Panc1 (cell line): ENCODE measurements at regions not wholly inside any gene's neighbourhood (a gene's known extent, or its start where the extent isn't known, plus 50 kb on each side); places are given as distances from the start of the nearest gene placed in this dataset.

ENCODE experiments used
- ATAC-seq: fragments of 200-7000 bp; cut with Tn5 transposase; 2 replicates; pipeline ENCODE4 v1.9.1; 2020; ENCODE audit warnings: mild to moderate bottlenecking, moderate library complexity
- BruUV-seq: library from RNA; stranded (reverse); fragments of 400-500 nt; replicated peaks from 2 replicates; lab custom pipeline; 2021; lab: Mats Ljungman, UMichigan
- CTCF ChIA-PET: fragments of 300-600 bp; sonication (Branson Sonifier 250); formaldehyde crosslinking; loops from one replicate; lab custom pipeline; 2022; ENCODE audit warnings: antibody characterized with exemption; lab: Charles Lee
- POLR2A ChIA-PET: fragments of 300-600 bp; sonication (Branson Sonifier 250); formaldehyde crosslinking; loops from one replicate; lab custom pipeline; 2022; ENCODE audit warnings: antibody characterized with exemption; lab: Charles Lee
- DNase-seq: peaks from one replicate; pipeline ENCODE4 v3.0.0-alpha.2; 2010; ENCODE audit warnings: low read depth, low spot score
- H3K27ac ChIP-seq: 2 replicates; pipeline ENCODE4 v1.5.1; 2011; ENCODE audit warnings: mild to moderate bottlenecking, low read length, inconsistent platforms
- H3K27me3 ChIP-seq: fragments of 200-500 bp; sonication (Bioruptor generic); 2 replicates; pipeline ENCODE4 v1.6.0; 2014; ENCODE audit warnings: low read length, inconsistent platforms; ENCODE audit not compliant: control insufficient read depth, insufficient read depth
- H3K36me3 ChIP-seq: fragments of 200-500 bp; sonication (Bioruptor generic); 2 replicates; pipeline ENCODE4 v1.5.1; 2014; ENCODE audit warnings: inconsistent platforms, mild to moderate bottlenecking, low read length, moderate library complexity; ENCODE audit not compliant: control insufficient read depth, insufficient read depth
- H3K4me1 ChIP-seq: 2 replicates; pipeline ENCODE4 v1.5.1; 2011; ENCODE audit warnings: inconsistent platforms, mild to moderate bottlenecking, low read length, moderate library complexity; ENCODE audit not compliant: control insufficient read depth, insufficient read depth
- H3K4me3 ChIP-seq, 2 experiments: 2 replicates each; pipeline ENCODE4 v1.5.1; 2011 to 2012; ENCODE audit warnings: low read depth in 2 of 2, low read length in 2 of 2, mild to moderate bottlenecking in 2 of 2, inconsistent platforms in 1 of 2, moderate library complexity in 1 of 2
- H3K9me3 ChIP-seq: fragments of 200-500 bp; sonication (Bioruptor generic); 2 replicates; pipeline ENCODE4 v1.5.1; 2014; ENCODE audit warnings: low read depth, mild to moderate bottlenecking, inconsistent platforms, low read length, moderate library complexity; ENCODE audit not compliant: control insufficient read depth, insufficient read depth
- CTCF ChIP-seq: fragments of 450-650 bp; IDR thresholded peaks from 2 replicates; pipeline ENCODE4 v1.5.1; 2017; ENCODE audit warnings: mild to moderate bottlenecking
- POLR2AphosphoS5 ChIP-seq: IDR thresholded peaks from 2 replicates; pipeline ENCODE4 v1.6.1; 2012; ENCODE audit warnings: mild to moderate bottlenecking, low read depth, low read length, moderate library complexity
- REST ChIP-seq, 2 experiments: IDR thresholded peaks; 2 replicates each; pipeline ENCODE4 v1.6.1; 2011 to 2012; ENCODE audit warnings: low read depth in 2 of 2, control low read depth in 1 of 2, low read length in 1 of 2, mild to moderate bottlenecking in 1 of 2, moderate library complexity in 1 of 2; ENCODE audit not compliant: insufficient read depth in 1 of 2
- SIN3A ChIP-seq: IDR thresholded peaks from 2 replicates; pipeline ENCODE4 v1.6.1; 2012; ENCODE audit warnings: low read depth, mild to moderate bottlenecking, low read length, moderate library complexity, borderline replicate concordance; ENCODE audit not compliant: insufficient read depth
- TCF7L2 ChIP-seq: IDR thresholded peaks from 2 replicates; pipeline ENCODE4 v1.6.1; 2011; ENCODE audit warnings: mild to moderate bottlenecking, low read depth, low read length, inconsistent platforms
- in situ Hi-C: cut with HindIII; loops from 2 replicates; pipeline ENCODE4 v1.10.0; 2016; ENCODE audit warnings: low sequenced_read_pairs, low pct_unique_long_range_greater_than_20kb
- intact Hi-C: fragments of 100-400 bp; cut with micrococcal nuclease; formaldehyde crosslinking; loops from one replicate; pipeline ENCODE4 v1.10.0; 2022; ENCODE audit not compliant: unreplicated experiment

DNA sequence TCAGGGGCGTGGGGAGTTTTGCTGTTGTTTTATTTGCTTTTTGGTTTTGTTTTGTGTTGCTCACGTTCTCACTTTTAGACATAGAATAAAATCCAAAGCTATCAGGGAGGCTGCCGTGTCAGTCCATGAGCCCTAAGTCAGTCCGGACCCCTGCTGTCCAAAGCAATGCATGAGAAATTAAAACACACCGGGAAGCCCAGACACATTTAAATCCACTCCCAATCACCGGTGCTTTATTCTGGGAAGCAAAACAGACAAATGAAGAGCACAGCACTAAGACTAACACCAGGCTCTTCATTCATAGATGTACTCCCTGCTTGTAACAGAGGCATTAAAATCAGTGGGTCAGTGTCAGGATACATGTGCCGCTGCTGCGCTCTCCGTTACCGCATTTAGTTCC, 180.9 kb downstream of the IRX2 start:
- BruUV-seq, result no TSS peak
- in situ Hi-C loops, result no loop called here
- ChIA-PET CTCF (no interaction called here), POLR2A (no interaction called here)
- no peak for ATAC-seq
- Histone ChIP-seq H3K4me3 (no peak overlapping the region), H3K36me3 (no peaks in the 10 kb centered on the region), H3K9me3 (no peaks in the 10 kb centered on the region), H3K27ac (no peak overlapping the region), H3K4me1 (no peaks in the 10 kb centered on the region), H3K27me3 (no peaks in the 10 kb centered on the region; the same call in none of the 2 replicates)
- no peak for DNase-seq
- TF ChIP-seq REST (IDR thresholded peaks at IDR 0.05; ENCODE audit: insufficient read depth in 1 of 2, low read depth in 2 of 2, low read length in 1 of 2), result no peak
- no peak for TF ChIP-seq SIN3A
- TF ChIP-seq POLR2AphosphoS5, result no peak
- TF ChIP-seq CTCF, result no peak
- no peak for TF ChIP-seq TCF7L2
- intact Hi-C loops, result no loop called here

GRCh38 chr5:2569774-2570542, 181.5 kb downstream of the IRX2 start:
- ChIA-PET POLR2A (no interaction called here), CTCF (no interaction called here)
- Histone ChIP-seq H3K36me3 (no peaks in the 10 kb centered on the region), H3K4me3 (no peak overlapping the region), H3K27ac (no peak overlapping the region), H3K4me1 (no peaks in the 10 kb centered on the region), H3K27me3 (no peaks in the 10 kb centered on the region; the same call in none of the 2 replicates), H3K9me3 (no peaks in the 10 kb centered on the region)
- intact Hi-C loops, result no loop called here
- in situ Hi-C loops, result no loop called here
- no TSS peak for BruUV-seq
- DNase-seq, result no peak
- no peak for ATAC-seq
- TF ChIP-seq TCF7L2 (no peak), CTCF (no peak), SIN3A (no peak), POLR2AphosphoS5 (no peak), REST (IDR thresholded peaks at IDR 0.05; ENCODE audit: insufficient read depth in 1 of 2, low read depth in 2 of 2, low read length in 1 of 2) (no peak)
